K562 (cell line): ENCODE measurements at regions not wholly inside any gene's neighbourhood (a gene's known extent, or its start where the extent isn't known, plus 50 kb on each side); places are given as distances from the start of the nearest gene placed in this dataset.

Source experiments
- ATAC-seq: fragments of 200-7000 bp; cut with Tn5 transposase; 3 replicates; pipeline ENCODE4 v1.9.1; 2020; ENCODE audit warnings: moderate library complexity
- BruUV-seq: library from RNA; stranded (reverse); fragments of 400-500 nt; replicated peaks from 2 replicates; lab custom pipeline; 2021; lab: Mats Ljungman, UMichigan
- CTCF ChIA-PET: fragments of 300-600 bp; formaldehyde crosslinking; extraction: SDS; loops from one replicate; lab custom pipeline; 2021; ENCODE audit warnings: low intra/inter-chr PET ratio; lab: Yijun Ruan, JAX
- POLR2A ChIA-PET: fragments of 300-600, 350-650 bp; sonication (Branson Sonifier 250); formaldehyde crosslinking; extraction: SDS; loops from one replicate; lab custom pipeline; 2021; ENCODE audit warnings: antibody characterized with exemption, inconsistent platforms; lab: Yijun Ruan, JAX
- DNase-seq, 4 experiments: peaks; one replicate each; pipeline versions ENCODE4 v3.0.0 to v3.0.0-alpha.2; 2011 to 2018; ENCODE audit warnings: low spot score in 3 of 4, mixed read lengths in 3 of 4; ENCODE audit errors: extremely low read depth in 1 of 4
- FAIRE-seq: peaks from 2 replicates; lab custom pipeline; 2011; peaks lifted over from hg19 to GRCh38; lab: Jason Lieb, UNC
- H2AFZ ChIP-seq: 2 replicates; pipeline ENCODE4 v1.6.0; 2011; ENCODE audit warnings: low read depth, low read length, control low read depth, inconsistent platforms
- H3K27ac ChIP-seq: fragments of 200-600 bp; 3 replicates; pipeline ENCODE4 v1.8.0; 2011; ENCODE audit warnings: low read depth, mild to moderate bottlenecking, control low read depth, inconsistent platforms, low read length, moderate library complexity, mixed read lengths; ENCODE audit errors: extremely low read depth
- H3K27me3 ChIP-seq, 2 experiments: fragments of 300-600 bp in 1 of 2; 2 replicates in 1 of 2; 3 replicates in 1 of 2; pipeline versions ENCODE4 v1.6.0 to v1.8.0; 2011; ENCODE audit warnings: inconsistent platforms in 2 of 2, low read length in 2 of 2, mild to moderate bottlenecking in 1 of 2, mixed read lengths in 1 of 2, moderate library complexity in 1 of 2; ENCODE audit not compliant: control insufficient read depth in 2 of 2, insufficient read depth in 2 of 2
- H3K36me3 ChIP-seq: fragments of 300-600 bp; 3 replicates; pipeline ENCODE4 v1.8.0; 2011; ENCODE audit warnings: mild to moderate bottlenecking, low read length, inconsistent platforms; ENCODE audit not compliant: control insufficient read depth, insufficient read depth
- H3K4me1 ChIP-seq, 2 experiments: fragments of 200-600 bp in 1 of 2; replicated peaks in 1 of 2; 2 replicates in 1 of 2; 3 replicates in 1 of 2; pipeline versions ENCODE4 v1.5.1 to v1.8.0; 2011; ENCODE audit warnings: inconsistent platforms in 2 of 2, low read length in 2 of 2, mild to moderate bottlenecking in 1 of 2, mixed read lengths in 1 of 2, moderate library complexity in 1 of 2; ENCODE audit not compliant: control insufficient read depth in 2 of 2, insufficient read depth in 2 of 2
- H3K4me2 ChIP-seq: 2 replicates; pipeline ENCODE4 v1.6.1; 2011; ENCODE audit warnings: low read length, control low read depth, inconsistent platforms, mixed read lengths; ENCODE audit not compliant: insufficient read depth
- H3K4me3 ChIP-seq: fragments of 200-600 bp; sonication (generic), shearing (Covaris generic); 2 replicates; pipeline ENCODE4 v1.5.1; 2016; ENCODE audit warnings: control low read depth, inconsistent platforms
- H3K79me2 ChIP-seq: fragments of 200-600 bp; 3 replicates; pipeline ENCODE4 v1.8.0; 2011; ENCODE audit warnings: low read length, inconsistent platforms; ENCODE audit not compliant: control insufficient read depth, insufficient read depth
- H3K9ac ChIP-seq, 2 experiments: 2 replicates each; pipeline versions ENCODE4 v1.6.0 to v1.6.1; 2011; ENCODE audit warnings: low read depth in 2 of 2, low read length in 2 of 2, control low read depth in 1 of 2, inconsistent platforms in 1 of 2, mild to moderate bottlenecking in 1 of 2, mixed read lengths in 1 of 2; ENCODE audit not compliant: insufficient read depth in 1 of 2
- H3K9me1 ChIP-seq: one replicate; pipeline ENCODE4 v1.6.0; 2011; ENCODE audit warnings: inconsistent platforms, mild to moderate bottlenecking, low read length, moderate library complexity; ENCODE audit not compliant: control insufficient read depth, insufficient read depth
- H3K9me3 ChIP-seq: replicated peaks from 2 replicates; pipeline ENCODE4 v1.5.1; 2011; ENCODE audit warnings: low read depth, low read length, inconsistent platforms; ENCODE audit not compliant: control insufficient read depth, insufficient read depth
- H4K20me1 ChIP-seq: replicated peaks from 2 replicates; pipeline ENCODE4 v1.6.1; 2011; ENCODE audit warnings: low read length, inconsistent platforms, mixed read lengths; ENCODE audit not compliant: control insufficient read depth, insufficient read depth
- JUN ChIP-seq, 2 experiments: sonication (generic) in 1 of 2; formaldehyde crosslinking in 1 of 2; IDR thresholded peaks; 2 replicates each; pipeline versions ENCODE4 v1.6.1 to v1.8.0; 2012 to 2022; ENCODE audit warnings: borderline replicate concordance in 2 of 2, mild to moderate bottlenecking in 2 of 2, improper control_type of control experiment in 1 of 2, low read depth in 1 of 2, low read length in 1 of 2, missing genetic modification reagents in 1 of 2
- MAFG ChIP-seq: fragments of 450-650 bp; conservative IDR thresholded peaks from 2 replicates; pipeline ENCODE4 v1.6.1; 2016; ENCODE audit warnings: missing genetic modification characterization, missing compliant biosample characterization
- MEIS2 ChIP-seq: fragments of 450-650 bp; IDR thresholded peaks from 2 replicates; pipeline ENCODE4 v1.6.1; 2014; ENCODE audit warnings: mild to moderate bottlenecking; ENCODE audit not compliant: partially characterized antibody
- MTF1 ChIP-seq: fragments of 250-450 bp; sonication (Bioruptor Pico); IDR thresholded peaks from 2 replicates; pipeline ENCODE4 v1.9.0; 2021; ENCODE audit warnings: moderate library complexity, mild to moderate bottlenecking, inconsistent platforms, borderline replicate concordance
- MYBL2 ChIP-seq, 2 experiments: fragments of 450-650 bp in 1 of 2; sonication (generic) in 1 of 2; formaldehyde crosslinking in 1 of 2; IDR thresholded peaks; 2 replicates each; pipeline versions ENCODE4 v1.6.1 to v1.8.1; 2017 to 2022; ENCODE audit warnings: borderline replicate concordance in 1 of 2, inconsistent platforms in 1 of 2, low read depth in 1 of 2, mild to moderate bottlenecking in 1 of 2, missing genetic modification reagents in 1 of 2, moderate library complexity in 1 of 2
- RBBP5 ChIP-seq: fragments of 200-600 bp; sonication (generic); IDR thresholded peaks from 2 replicates; pipeline ENCODE4 v1.6.1; 2012; ENCODE audit warnings: borderline replicate concordance, mild to moderate bottlenecking, low read length, control low read depth, inconsistent platforms; ENCODE audit not compliant: insufficient read depth, poor library complexity, severe bottlenecking
- SMARCC2 ChIP-seq: fragments of 450-650 bp; IDR thresholded peaks from 2 replicates; pipeline ENCODE4 v1.6.1; 2017; ENCODE audit warnings: antibody characterized with exemption, moderate library complexity, mild to moderate bottlenecking, low read depth
- SRSF9 ChIP-seq: fragments of 200-400 bp; formaldehyde crosslinking; IDR thresholded peaks from 2 replicates; pipeline ENCODE4 v1.6.1; 2017; ENCODE audit warnings: low read depth, low read length, borderline replicate concordance
- ZBTB8A ChIP-seq: fragments of 450-650 bp; IDR thresholded peaks from 2 replicates; pipeline ENCODE4 v1.6.1; 2018; ENCODE audit warnings: mild to moderate bottlenecking, moderate library complexity; ENCODE audit not compliant: partially characterized antibody
- ZNF121 ChIP-seq: sonication (generic); formaldehyde crosslinking; conservative IDR thresholded peaks from 2 replicates; pipeline ENCODE4 v1.8.0; 2022; ENCODE audit warnings: missing genetic modification reagents
- ZNF316 ChIP-seq: fragments of 450-650 bp; IDR thresholded peaks from 2 replicates; pipeline ENCODE4 v1.6.1; 2016
- ZNF79 ChIP-seq: fragments of 250-450 bp; sonication (Bioruptor Pico); IDR thresholded peaks from 2 replicates; pipeline ENCODE4 v1.4.0; 2020; ENCODE audit warnings: low read depth, mild to moderate bottlenecking, moderate library complexity
- WGBS: fragments of 100-300 bp; shearing (Covaris generic); methylation state at CpG from one replicate; pipeline ENCODE4 v1.1.6; 2016; ENCODE audit warnings: low coverage, mixed read lengths; ENCODE audit not compliant: insufficient coverage; ENCODE audit errors: missing lambda C conversion rate; 5-methylcytosine and 5-hydroxymethylcytosine counted together
- in situ Hi-C: fragments of 300-500 bp; cut with MboI; formaldehyde crosslinking; loops from 4 replicates; pipeline ENCODE4 v1.15.0; 2018; ENCODE audit warnings: inconsistent platforms, mixed read lengths
- intact Hi-C: fragments of 100-400 bp; cut with micrococcal nuclease; formaldehyde crosslinking; loops from 2 replicates; pipeline ENCODE4 v1.14.2; 2022
- TF ChIP-seq, protein P1 (sequence below), 2 experiments: fragments of 250-450 bp in 1 of 2; fragments of 450-650 bp in 1 of 2; sonication (Bioruptor Pico) in 1 of 2; IDR thresholded peaks; 2 replicates each; pipeline versions ENCODE4 v1.6.1 to v1.8.0; 2016 to 2021; ENCODE audit warnings: mild to moderate bottlenecking in 2 of 2, moderate library complexity in 2 of 2, missing compliant biosample characterization in 1 of 2, missing genetic modification characterization in 1 of 2
- TF ChIP-seq, protein P2 (sequence below): fragments of 250-450 bp; sonication (Bioruptor Pico); IDR thresholded peaks from 2 replicates; pipeline ENCODE4 v1.8.0; 2021; ENCODE audit warnings: moderate library complexity, mild to moderate bottlenecking, inconsistent platforms
- TF ChIP-seq, protein P3 (sequence below): IDR thresholded peaks from 2 replicates; pipeline ENCODE4 v1.6.1; 2014; ENCODE audit warnings: antibody characterized with exemption
- TF ChIP-seq, protein P4 (sequence below): sonication (generic); formaldehyde crosslinking; IDR thresholded peaks from 2 replicates; pipeline ENCODE4 v1.8.1; 2023; ENCODE audit warnings: mild to moderate bottlenecking, missing genetic modification reagents

DNA sequence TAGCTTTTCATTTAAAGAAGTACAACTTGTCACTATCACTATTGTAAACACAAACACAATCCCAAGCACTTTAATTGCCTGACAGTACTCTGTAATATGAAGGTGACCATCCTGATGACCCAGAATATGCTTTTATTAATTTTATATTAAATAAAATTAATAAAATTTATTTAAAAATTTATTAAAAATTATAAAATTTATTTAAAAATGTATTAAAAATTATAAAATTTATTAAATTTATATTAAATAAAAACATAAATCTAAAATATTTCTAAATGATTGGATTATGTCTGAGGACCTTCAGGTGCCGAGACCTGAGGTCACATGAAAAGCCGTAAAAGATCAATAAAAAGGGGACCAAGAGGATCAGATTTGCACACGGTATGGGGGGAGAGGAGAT, 229.8 kb upstream of the KIRREL3 start:
- intact Hi-C loops, result no loop called here
- H3K9me3 ChIP-seq, result no peaks in the 10 kb centered on the region
- H3K9ac ChIP-seq, result no peak overlapping the region
- no peaks in the 10 kb centered on the region for H3K27me3 ChIP-seq
- in situ Hi-C loops, result no loop called here
- ChIA-PET CTCF (no interaction called here), POLR2A (no interaction called here)
- ATAC-seq (no peak), DNase-seq (no peak), FAIRE-seq (no peak)
- no peaks in the 10 kb centered on the region for H3K9me1 ChIP-seq
- WGBS, result 5% methylated on average over 3 of the region's 3 CpGs
- BruUV-seq, result no TSS peak
- no peak overlapping the region for H3K27ac ChIP-seq
- H4K20me1 ChIP-seq, result no peaks in the 10 kb centered on the region
- no peaks in the 10 kb centered on the region for H3K79me2 ChIP-seq
- no peak overlapping the region for H2AFZ ChIP-seq
- no peak overlapping the region for H3K4me3 ChIP-seq
- no peak overlapping the region for H3K4me2 ChIP-seq
- no peaks in the 10 kb centered on the region for H3K36me3 ChIP-seq
- no peaks in the 10 kb centered on the region for H3K4me1 ChIP-seq
- TF ChIP-seq ZNF121 (CRISPR knock-in tag) (no peak), MTF1 (CRISPR knock-in tag) (no peak), ZNF79 (CRISPR knock-in tag) (no peak), RBBP5 (no peak), MAFG (tag) (no peak), JUN (IDR thresholded peaks at IDR 0.05; ENCODE audit: borderline replicate concordance, low read depth, low read length) (no peak), JUN (CRISPR knock-in tag; IDR thresholded peaks at IDR 0.05; ENCODE audit: borderline replicate concordance) (no peak), MYBL2 (IDR thresholded peaks at IDR 0.05; ENCODE audit: low read depth) (no peak), MYBL2 (CRISPR knock-in tag; IDR thresholded peaks at IDR 0.05; ENCODE audit: borderline replicate concordance) (no peak), ZNF316 (no peak), MEIS2 (no peak), ZBTB8A (no peak), SMARCC2 (no peak), SRSF9 (no peak)
- TF ChIP-seq, protein P1, sequence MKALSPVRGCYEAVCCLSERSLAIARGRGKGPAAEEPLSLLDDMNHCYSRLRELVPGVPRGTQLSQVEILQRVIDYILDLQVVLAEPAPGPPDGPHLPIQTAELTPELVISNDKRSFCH (CRISPR knock-in tag; IDR thresholded peaks at IDR 0.05), result no peak
- TF ChIP-seq, protein P1 (tag; IDR thresholded peaks at IDR 0.05), result no peak
- TF ChIP-seq, protein P2, sequence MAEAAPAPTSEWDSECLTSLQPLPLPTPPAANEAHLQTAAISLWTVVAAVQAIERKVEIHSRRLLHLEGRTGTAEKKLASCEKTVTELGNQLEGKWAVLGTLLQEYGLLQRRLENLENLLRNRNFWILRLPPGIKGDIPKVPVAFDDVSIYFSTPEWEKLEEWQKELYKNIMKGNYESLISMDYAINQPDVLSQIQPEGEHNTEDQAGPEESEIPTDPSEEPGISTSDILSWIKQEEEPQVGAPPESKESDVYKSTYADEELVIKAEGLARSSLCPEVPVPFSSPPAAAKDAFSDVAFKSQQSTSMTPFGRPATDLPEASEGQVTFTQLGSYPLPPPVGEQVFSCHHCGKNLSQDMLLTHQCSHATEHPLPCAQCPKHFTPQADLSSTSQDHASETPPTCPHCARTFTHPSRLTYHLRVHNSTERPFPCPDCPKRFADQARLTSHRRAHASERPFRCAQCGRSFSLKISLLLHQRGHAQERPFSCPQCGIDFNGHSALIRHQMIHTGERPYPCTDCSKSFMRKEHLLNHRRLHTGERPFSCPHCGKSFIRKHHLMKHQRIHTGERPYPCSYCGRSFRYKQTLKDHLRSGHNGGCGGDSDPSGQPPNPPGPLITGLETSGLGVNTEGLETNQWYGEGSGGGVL, result no peak
- TF ChIP-seq, protein P3, sequence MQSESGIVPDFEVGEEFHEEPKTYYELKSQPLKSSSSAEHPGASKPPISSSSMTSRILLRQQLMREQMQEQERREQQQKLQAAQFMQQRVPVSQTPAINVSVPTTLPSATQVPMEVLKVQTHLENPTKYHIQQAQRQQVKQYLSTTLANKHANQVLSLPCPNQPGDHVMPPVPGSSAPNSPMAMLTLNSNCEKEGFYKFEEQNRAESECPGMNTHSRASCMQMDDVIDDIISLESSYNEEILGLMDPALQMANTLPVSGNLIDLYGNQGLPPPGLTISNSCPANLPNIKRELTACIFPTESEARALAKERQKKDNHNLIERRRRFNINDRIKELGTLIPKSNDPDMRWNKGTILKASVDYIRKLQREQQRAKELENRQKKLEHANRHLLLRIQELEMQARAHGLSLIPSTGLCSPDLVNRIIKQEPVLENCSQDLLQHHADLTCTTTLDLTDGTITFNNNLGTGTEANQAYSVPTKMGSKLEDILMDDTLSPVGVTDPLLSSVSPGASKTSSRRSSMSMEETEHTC, result no peak
- TF ChIP-seq, protein P4, sequence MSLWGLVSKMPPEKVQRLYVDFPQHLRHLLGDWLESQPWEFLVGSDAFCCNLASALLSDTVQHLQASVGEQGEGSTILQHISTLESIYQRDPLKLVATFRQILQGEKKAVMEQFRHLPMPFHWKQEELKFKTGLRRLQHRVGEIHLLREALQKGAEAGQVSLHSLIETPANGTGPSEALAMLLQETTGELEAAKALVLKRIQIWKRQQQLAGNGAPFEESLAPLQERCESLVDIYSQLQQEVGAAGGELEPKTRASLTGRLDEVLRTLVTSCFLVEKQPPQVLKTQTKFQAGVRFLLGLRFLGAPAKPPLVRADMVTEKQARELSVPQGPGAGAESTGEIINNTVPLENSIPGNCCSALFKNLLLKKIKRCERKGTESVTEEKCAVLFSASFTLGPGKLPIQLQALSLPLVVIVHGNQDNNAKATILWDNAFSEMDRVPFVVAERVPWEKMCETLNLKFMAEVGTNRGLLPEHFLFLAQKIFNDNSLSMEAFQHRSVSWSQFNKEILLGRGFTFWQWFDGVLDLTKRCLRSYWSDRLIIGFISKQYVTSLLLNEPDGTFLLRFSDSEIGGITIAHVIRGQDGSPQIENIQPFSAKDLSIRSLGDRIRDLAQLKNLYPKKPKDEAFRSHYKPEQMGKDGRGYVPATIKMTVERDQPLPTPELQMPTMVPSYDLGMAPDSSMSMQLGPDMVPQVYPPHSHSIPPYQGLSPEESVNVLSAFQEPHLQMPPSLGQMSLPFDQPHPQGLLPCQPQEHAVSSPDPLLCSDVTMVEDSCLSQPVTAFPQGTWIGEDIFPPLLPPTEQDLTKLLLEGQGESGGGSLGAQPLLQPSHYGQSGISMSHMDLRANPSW (CRISPR knock-in tag), result no peak
